ENCODE measurements at regions not wholly inside any gene's neighbourhood (a gene's known extent, or its start where the extent isn't known, plus 50 kb on each side); places are given as distances from the start of the nearest gene placed in this dataset.

DNA sequence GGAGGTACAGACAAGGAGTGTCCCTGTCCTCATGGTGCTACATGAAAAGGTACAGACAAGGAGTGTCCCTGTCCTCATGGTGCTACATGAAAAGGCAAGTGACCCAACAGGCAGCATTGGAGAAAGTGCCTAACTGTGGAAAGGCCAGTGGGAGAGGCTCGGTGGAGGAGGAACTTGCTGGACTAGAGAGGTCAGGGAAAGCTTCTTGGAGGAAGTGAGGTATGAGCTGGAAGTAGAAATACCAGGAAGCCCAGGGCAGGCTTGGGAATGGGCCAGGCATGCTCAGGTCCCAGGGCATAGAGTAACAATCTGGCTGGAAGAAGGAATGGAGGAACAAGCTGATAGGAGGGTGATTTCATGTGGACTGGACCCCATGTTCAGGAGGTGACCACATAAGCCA, 59.8 kb upstream of the FNDC1 start:
- BruUV-seq (replicated peaks): no TSS peak
- Histone ChIP-seq H3K4me1 (ENCODE audit: control insufficient read depth, extremely low read depth, insufficient read depth, low read length) (no peaks in the 10 kb centered on the region), H4K20me1 (replicated peaks; ENCODE audit: control insufficient read depth, extremely low read depth, insufficient read depth, low read length) (no peaks in the 10 kb centered on the region), H3K4me2 (ENCODE audit: insufficient read depth, low read length) (no peak overlapping the region), H3K9me3 (replicated peaks; ENCODE audit: control insufficient read depth, insufficient read depth, low read length) (no peaks in the 10 kb centered on the region), H3K27ac (ENCODE audit: insufficient read depth, low read depth, low read length) (no peak overlapping the region), H3K4me3 (replicated peaks in 1 of 3; ENCODE audit: insufficient read depth in 1 of 3, low read depth in 1 of 3, low read length in 3 of 3) (no peak overlapping the region), H3K9ac (replicated peaks; ENCODE audit: extremely low read depth, insufficient read depth, low read length) (no peak overlapping the region), H3K79me2 (ENCODE audit: control insufficient read depth, insufficient read depth, low read length) (no peaks in the 10 kb centered on the region), H2AFZ (ENCODE audit: low read depth, low read length) (no peak overlapping the region), H3K36me3 (ENCODE audit: control insufficient read depth in 2 of 2, extremely low read depth in 1 of 2, insufficient read depth in 2 of 2, low read length in 2 of 2) (no peaks in the 10 kb centered on the region), H3K27me3 (ENCODE audit: control insufficient read depth in 2 of 2, insufficient read depth in 2 of 2, low read length in 2 of 2) (peaks cover 0 to 2% of the 10 kb centered on the region in 2 experiments), H3K9me1 (replicated peaks; ENCODE audit: control insufficient read depth, extremely low read depth, insufficient read depth, low read length) (no peaks in the 10 kb centered on the region)
- DNase-seq (ENCODE audit: low read depth, low spot score) (no peak), FAIRE-seq (no peak)
- ChIA-PET CTCF (interaction anchor here (0.9 to 1.6 kb wide), 9 partner anchors 11 to 465 kb away, joined by 3 to 6 read pairs (median 4); partner anchors contain the start of gene DYNLT1), POLR2A (no interaction called here)
- dilution Hi-C loops (cut with MboI; ENCODE audit: extremely low pct_ligation_motif_present, low sequenced_read_pairs) (no loop called here), intact Hi-C loops (cut with micrococcal nuclease) (no loop called here)
- TF ChIP-seq GATA2 (IDR thresholded peaks at IDR 0.05; ENCODE audit: insufficient read depth, insufficient read length, low read depth, low read length) (no peak), MYC (IDR thresholded peaks at IDR 0.05; ENCODE audit: low read depth, low read length) (no peak), POLR2AphosphoS5 (IDR thresholded peaks at IDR 0.05; ENCODE audit: insufficient read depth, low read depth, low read length) (no peak), FOS (IDR thresholded peaks at IDR 0.05; ENCODE audit: borderline replicate concordance, insufficient read depth, low read length) (no peak), JUN (IDR thresholded peaks at IDR 0.05; ENCODE audit: borderline replicate concordance, insufficient read depth, insufficient read length, low read depth) (no peak), POLR2A (IDR thresholded peaks at IDR 0.05; ENCODE audit: low read depth, low read length) (no peak), EZH2 (IDR thresholded peaks at IDR 0.05; ENCODE audit: borderline replicate concordance, low read depth, low read length, severe bottlenecking) (no peak)
- TF ChIP-seq, protein P1, sequence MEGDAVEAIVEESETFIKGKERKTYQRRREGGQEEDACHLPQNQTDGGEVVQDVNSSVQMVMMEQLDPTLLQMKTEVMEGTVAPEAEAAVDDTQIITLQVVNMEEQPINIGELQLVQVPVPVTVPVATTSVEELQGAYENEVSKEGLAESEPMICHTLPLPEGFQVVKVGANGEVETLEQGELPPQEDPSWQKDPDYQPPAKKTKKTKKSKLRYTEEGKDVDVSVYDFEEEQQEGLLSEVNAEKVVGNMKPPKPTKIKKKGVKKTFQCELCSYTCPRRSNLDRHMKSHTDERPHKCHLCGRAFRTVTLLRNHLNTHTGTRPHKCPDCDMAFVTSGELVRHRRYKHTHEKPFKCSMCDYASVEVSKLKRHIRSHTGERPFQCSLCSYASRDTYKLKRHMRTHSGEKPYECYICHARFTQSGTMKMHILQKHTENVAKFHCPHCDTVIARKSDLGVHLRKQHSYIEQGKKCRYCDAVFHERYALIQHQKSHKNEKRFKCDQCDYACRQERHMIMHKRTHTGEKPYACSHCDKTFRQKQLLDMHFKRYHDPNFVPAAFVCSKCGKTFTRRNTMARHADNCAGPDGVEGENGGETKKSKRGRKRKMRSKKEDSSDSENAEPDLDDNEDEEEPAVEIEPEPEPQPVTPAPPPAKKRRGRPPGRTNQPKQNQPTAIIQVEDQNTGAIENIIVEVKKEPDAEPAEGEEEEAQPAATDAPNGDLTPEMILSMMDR (IDR thresholded peaks at IDR 0.05; ENCODE audit: extremely low read depth in 1 of 2, insufficient read depth in 1 of 2, low read depth in 1 of 2, low read length in 2 of 2): no peak
- TF ChIP-seq, protein P2, sequence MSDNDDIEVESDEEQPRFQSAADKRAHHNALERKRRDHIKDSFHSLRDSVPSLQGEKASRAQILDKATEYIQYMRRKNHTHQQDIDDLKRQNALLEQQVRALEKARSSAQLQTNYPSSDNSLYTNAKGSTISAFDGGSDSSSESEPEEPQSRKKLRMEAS (IDR thresholded peaks at IDR 0.05; ENCODE audit: insufficient read depth, insufficient read length): no peak
